CD4-positive, alpha-beta memory T cell (primary cell): ENCODE measurements at regions not wholly inside any gene's neighbourhood (a gene's known extent, or its start where the extent isn't known, plus 50 kb on each side); places are given as distances from the start of the nearest gene placed in this dataset.
"Not testable (repeated sequence)": the region's sequence is repeated elsewhere in the genome, so short reads cannot be mapped to it uniquely, and the experiment has no call there.

Experiments used
- CTCF ChIA-PET: fragments of 350-600 bp; sonication (Branson Sonifier 250); formaldehyde crosslinking; loops from one replicate; lab custom pipeline; 2021; ENCODE audit warnings: inconsistent platforms; ENCODE audit not compliant: partially characterized antibody; lab: Charles Lee
- POLR2A ChIA-PET: fragments of 350-600 bp; sonication (Branson Sonifier 250); formaldehyde crosslinking; loops from one replicate; lab custom pipeline; 2021; ENCODE audit not compliant: partially characterized antibody; lab: Charles Lee
- DNase-seq, 5 donors: peaks; one replicate each; pipeline versions ENCODE4 v3.0.0 to v3.0.0-alpha.2; 2020 to 2022; ENCODE audit warnings: mixed read lengths in 1 of 5
- H3K27ac ChIP-seq: one replicate; pipeline ENCODE4 v1.7.0; 2013; ENCODE audit warnings: low read depth, low read length
- H3K27me3 ChIP-seq: 2 replicates; pipeline ENCODE4 v1.7.0; 2013; ENCODE audit warnings: mild to moderate bottlenecking, low read length, moderate library complexity; ENCODE audit not compliant: insufficient read depth
- H3K36me3 ChIP-seq: 2 replicates; pipeline ENCODE4 v1.7.0; 2013; ENCODE audit warnings: mild to moderate bottlenecking, low read length, moderate library complexity; ENCODE audit not compliant: insufficient read depth
- H3K4me1 ChIP-seq: 2 replicates; pipeline ENCODE4 v1.7.0; 2013; ENCODE audit warnings: mild to moderate bottlenecking, low read length, moderate library complexity; ENCODE audit not compliant: insufficient read depth
- H3K4me3 ChIP-seq, 2 donors: one replicate each; pipeline ENCODE4 v1.7.0; 2013; ENCODE audit warnings: low read length in 2 of 2, mild to moderate bottlenecking in 1 of 2
- H3K9me3 ChIP-seq, 2 donors: one replicate each; pipeline ENCODE4 v1.7.0; 2013; ENCODE audit warnings: low read length in 2 of 2, control low read depth in 1 of 2; ENCODE audit not compliant: control insufficient read depth in 1 of 2
- H3K27ac Mint-ChIP-seq, 7 donors: one replicate each; pipeline ENCODE4 v1.8.0; 2020 to 2021; ENCODE audit warnings: mixed read lengths in 7 of 7, mild to moderate bottlenecking in 6 of 7, inconsistent platforms in 3 of 7, moderate library complexity in 3 of 7
- H3K27me3 Mint-ChIP-seq, 2 donors: one replicate each; pipeline ENCODE4 v1.8.0; 2020 to 2021; ENCODE audit warnings: mixed read lengths in 2 of 2
- H3K36me3 Mint-ChIP-seq, 2 donors: one replicate each; pipeline ENCODE4 v1.8.0; 2020 to 2021; ENCODE audit warnings: mixed read lengths in 2 of 2, inconsistent platforms in 1 of 2, mild to moderate bottlenecking in 1 of 2
- H3K4me1 Mint-ChIP-seq, 4 donors: one replicate each; pipeline ENCODE4 v1.8.0; 2020 to 2021; ENCODE audit warnings: mixed read lengths in 4 of 4, mild to moderate bottlenecking in 1 of 4
- H3K4me3 Mint-ChIP-seq, 8 donors: one replicate each; pipeline ENCODE4 v1.8.0; 2020 to 2021; ENCODE audit warnings: mixed read lengths in 8 of 8, mild to moderate bottlenecking in 7 of 8, moderate library complexity in 6 of 8, inconsistent platforms in 3 of 8
- H3K9me3 Mint-ChIP-seq, 8 donors: one replicate each; pipeline ENCODE4 v1.8.0; 2020 to 2021; ENCODE audit warnings: mixed read lengths in 8 of 8, mild to moderate bottlenecking in 5 of 8, inconsistent platforms in 3 of 8, moderate library complexity in 1 of 8
- intact Hi-C: fragments of 100-400 bp; cut with micrococcal nuclease; formaldehyde crosslinking; loops from one replicate; pipeline ENCODE4 v1.15.1; 2023

GRCh38 chr3:177711637-177712036 is 514.4 kb upstream of the TBL1XR1 start:
- H3K27me3 Mint-ChIP-seq = no peaks in the 10 kb centered on the region
- intact Hi-C loops = no loop called here

DNA sequence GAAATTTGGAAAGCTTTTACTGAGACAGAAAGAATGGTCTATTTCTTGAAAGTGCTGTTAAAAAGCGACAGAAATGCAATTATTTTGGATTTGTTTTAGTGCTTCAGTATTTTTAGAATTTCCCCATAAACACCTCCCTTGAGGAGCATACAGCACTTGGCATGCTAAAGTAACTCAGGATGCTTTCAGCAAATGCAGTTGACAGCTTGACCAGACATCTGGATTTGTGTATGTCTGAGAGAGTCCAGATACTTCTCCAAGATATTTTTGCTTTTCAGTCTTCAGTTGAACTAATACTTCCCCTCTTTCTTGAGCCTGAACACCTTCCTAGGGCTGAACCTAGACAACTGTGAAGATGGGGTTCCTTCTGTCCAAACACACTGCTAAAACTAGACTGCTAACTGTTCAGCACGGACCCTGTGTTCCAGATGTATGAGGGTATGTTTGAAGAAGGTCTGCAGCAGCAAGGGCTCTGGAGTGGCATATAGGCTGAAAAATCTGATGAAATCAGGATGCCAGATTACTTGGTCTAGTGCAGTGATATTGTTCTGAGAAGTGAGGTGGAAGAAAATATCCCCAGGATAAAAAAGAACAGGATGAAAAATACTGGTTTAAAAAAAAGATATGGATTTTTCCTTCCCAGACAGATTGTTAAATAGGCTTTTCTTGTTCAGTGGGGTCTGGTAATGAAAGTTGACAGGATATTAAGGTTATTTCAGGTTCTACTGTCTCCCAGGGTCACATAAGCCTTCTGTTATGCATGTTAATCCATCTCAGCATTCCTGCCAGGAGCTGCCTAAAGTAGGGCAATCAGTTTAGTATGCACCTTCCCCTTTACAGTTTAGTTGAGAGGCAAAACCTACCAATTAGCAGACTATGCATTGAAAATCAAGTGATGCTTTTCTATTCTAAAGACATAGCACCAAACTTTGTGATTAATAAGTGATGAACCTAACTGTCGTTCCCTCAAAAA is 516.9 kb upstream of the TBL1XR1 start:
- POLR2A ChIA-PET = no interaction called here
- CTCF ChIA-PET = no interaction called here
- no peaks in the 10 kb centered on the region for H3K4me1 ChIP-seq
- no peak overlapping the region for H3K27ac ChIP-seq
- H3K9me3 ChIP-seq = no peaks in the 10 kb centered on the region
- peaks cover 0 to 2% (median 0%) of the 10 kb centered on the region in 8 donors for H3K9me3 Mint-ChIP-seq
- no peak for DNase-seq
- H3K36me3 Mint-ChIP-seq = no peaks in the 10 kb centered on the region
- intact Hi-C loops = no loop called here
- H3K4me3 ChIP-seq = no peak overlapping the region
- no peak overlapping the region for H3K4me3 Mint-ChIP-seq
- H3K36me3 ChIP-seq = no peaks in the 10 kb centered on the region
- H3K27me3 Mint-ChIP-seq = no peaks in the 10 kb centered on the region
- H3K4me1 Mint-ChIP-seq = no peaks in the 10 kb centered on the region
- no peak overlapping the region for H3K27ac Mint-ChIP-seq
- H3K27me3 ChIP-seq = no peaks in the 10 kb centered on the region

More at GRCh38 chr3:177711637-177712036, 514.4 kb upstream of the TBL1XR1 start:
- no peaks in the 10 kb centered on the region for H3K9me3 Mint-ChIP-seq
- Histone ChIP-seq H3K27me3 (no peaks in the 10 kb centered on the region), H3K36me3 (no peaks in the 10 kb centered on the region), H3K4me3 (no peak overlapping the region), H3K4me1 (no peaks in the 10 kb centered on the region), H3K27ac (no peak overlapping the region), H3K9me3 (no peaks in the 10 kb centered on the region)
- POLR2A ChIA-PET = interaction anchor here (1.3 kb wide), 1 partner anchor 9 kb away, joined by 4 read pairs; no protein-coding TSS in a partner anchor
- no peaks in the 10 kb centered on the region for H3K36me3 Mint-ChIP-seq
- H3K4me1 Mint-ChIP-seq = no peaks in the 10 kb centered on the region
- H3K4me3 Mint-ChIP-seq = no peak overlapping the region
- no peak for DNase-seq
- CTCF ChIA-PET = interaction anchor here (1.1 kb wide), 1 partner anchor 20 kb away, joined by 3 read pairs; no protein-coding TSS in a partner anchor
- H3K27ac Mint-ChIP-seq = no peak overlapping the region

DNA sequence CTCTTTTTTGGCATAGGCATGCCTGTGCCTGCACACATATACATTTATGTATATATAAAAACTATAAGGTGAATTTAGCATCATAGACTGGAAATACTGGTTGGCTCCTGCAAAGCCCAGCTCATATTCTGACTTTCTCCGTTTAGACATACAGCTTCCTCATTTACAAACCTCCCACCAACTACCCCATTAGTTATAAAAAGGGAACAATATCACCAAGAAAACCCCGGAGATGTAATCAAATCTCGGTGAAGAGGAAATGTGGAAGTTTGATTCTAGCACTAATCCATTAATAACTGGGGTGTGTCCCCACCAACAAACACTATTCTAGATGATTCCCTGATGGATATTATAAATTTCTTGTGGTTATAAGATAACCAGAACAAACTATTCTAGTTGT is 517.7 kb upstream of the TBL1XR1 start:
- Mint-ChIP-seq H3K27ac (no peak overlapping the region), H3K4me3 (no peak overlapping the region), H3K27me3 (no peaks in the 10 kb centered on the region), H3K4me1 (no peaks in the 10 kb centered on the region), H3K36me3 (no peaks in the 10 kb centered on the region), H3K9me3 (peaks cover 0 to 2% (median 0%) of the 10 kb centered on the region in 8 donors)
- no peaks in the 10 kb centered on the region for H3K27me3 ChIP-seq
- DNase-seq = no peak
- H3K36me3 ChIP-seq = no peaks in the 10 kb centered on the region
- H3K4me3 ChIP-seq = no peak overlapping the region
- CTCF ChIA-PET = no interaction called here
- no peak overlapping the region for H3K27ac ChIP-seq
- H3K9me3 ChIP-seq = no peaks in the 10 kb centered on the region
- POLR2A ChIA-PET = no interaction called here
- H3K4me1 ChIP-seq = no peaks in the 10 kb centered on the region
- intact Hi-C loops = no loop called here

- H3K27ac ChIP-seq = no peak overlapping the region
- ChIA-PET CTCF (no interaction called here), POLR2A (no interaction called here)
- H3K36me3 ChIP-seq = no peaks in the 10 kb centered on the region
- no peak for DNase-seq
- Mint-ChIP-seq H3K27ac (no peak overlapping the region), H3K4me1 (peaks cover 0 to 1% (median 0%) of the 10 kb centered on the region in 4 donors), H3K9me3 (peaks cover 0 to 2% (median 0%) of the 10 kb centered on the region in 8 donors), H3K27me3 (no peaks in the 10 kb centered on the region), H3K36me3 (no peaks in the 10 kb centered on the region), H3K4me3 (no peak overlapping the region)
- no peaks in the 10 kb centered on the region for H3K9me3 ChIP-seq
- no peaks in the 10 kb centered on the region for H3K27me3 ChIP-seq
- intact Hi-C loops = no loop called here
- H3K4me1 ChIP-seq = no peaks in the 10 kb centered on the region
- H3K4me3 ChIP-seq = no peak overlapping the region
Measured at GRCh38 chr3:177715980-177716379, 518.7 kb upstream of the TBL1XR1 start.

- H3K36me3 ChIP-seq, H3K4me3 Mint-ChIP-seq, H3K4me3 ChIP-seq, H3K9me3 Mint-ChIP-seq, H3K9me3 ChIP-seq, POLR2A ChIA-PET, H3K27me3 Mint-ChIP-seq, H3K27me3 ChIP-seq, intact Hi-C loops, DNase-seq, H3K36me3 Mint-ChIP-seq, H3K27ac Mint-ChIP-seq, H3K27ac ChIP-seq, CTCF ChIA-PET: not testable (repeated sequence)
- peaks cover 8 to 17% (median 13%) of the 10 kb centered on the region in 4 donors for H3K4me1 Mint-ChIP-seq
- peaks cover 11% of the 10 kb centered on the region for H3K4me1 ChIP-seq
Measured at GRCh38 chr3:177720927-177721326, 523.6 kb upstream of the TBL1XR1 start.

DNA sequence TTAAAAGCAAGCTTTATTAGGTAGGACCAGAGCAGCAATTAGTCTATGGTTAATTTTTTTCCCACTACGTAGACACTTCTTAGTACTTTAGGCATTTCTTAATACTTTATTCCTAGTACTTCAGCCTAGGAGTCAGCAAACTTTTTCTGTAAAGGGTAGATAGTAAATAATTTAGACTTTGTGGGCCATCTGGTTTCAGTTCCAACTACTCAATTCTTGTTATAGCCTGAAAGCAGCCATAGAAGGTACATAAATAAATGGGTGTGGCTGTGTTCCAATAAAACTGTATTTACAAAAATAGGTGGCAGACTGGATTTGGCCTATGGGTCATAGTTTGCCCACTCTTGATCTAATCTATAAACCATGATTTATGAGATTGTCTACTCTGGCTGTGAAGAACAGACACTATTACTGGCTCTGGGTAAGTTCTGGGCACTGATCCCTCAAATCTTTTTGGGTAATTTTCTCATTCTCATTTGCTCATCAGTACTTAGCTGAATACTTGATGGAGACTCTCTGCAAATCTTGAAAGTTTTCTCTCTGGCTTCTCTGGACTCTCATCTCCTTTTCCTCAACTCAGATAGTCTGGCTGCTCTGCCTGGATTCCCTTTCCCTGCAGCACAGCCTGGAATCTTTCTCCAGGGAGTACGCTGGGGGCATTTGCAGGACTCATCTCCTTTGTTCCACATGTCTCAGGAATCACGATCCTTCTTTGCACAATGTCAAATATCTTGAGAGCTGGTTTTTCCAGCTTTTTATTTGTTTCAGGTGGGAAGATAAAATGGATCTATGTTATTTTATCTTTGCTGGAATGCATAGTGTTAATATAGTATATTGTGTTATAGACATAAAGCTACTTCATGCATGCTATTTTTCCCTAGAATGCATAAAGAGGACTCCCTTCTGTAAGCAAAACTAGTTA is 524.8 kb upstream of the TBL1XR1 start:
- intact Hi-C loops = no loop called here
- peaks cover 11% of the 10 kb centered on the region for H3K4me1 ChIP-seq
- Mint-ChIP-seq H3K36me3 (no peaks in the 10 kb centered on the region), H3K27me3 (peaks cover 0 to 4% of the 10 kb centered on the region in 2 donors), H3K9me3 (peaks cover 0 to 7% (median 0%) of the 10 kb centered on the region in 8 donors), H3K4me1 (peaks cover 8 to 17% (median 13%) of the 10 kb centered on the region in 4 donors), H3K4me3 (no peak overlapping the region), H3K27ac (peak overlapping the region in 1 of 7 donors; percentile 18)
- H3K27me3 ChIP-seq = no peaks in the 10 kb centered on the region
- H3K27ac ChIP-seq = no peak overlapping the region
- ChIA-PET CTCF (no interaction called here), POLR2A (no interaction called here)
- no peaks in the 10 kb centered on the region for H3K9me3 ChIP-seq
- DNase-seq = no peak
- no peaks in the 10 kb centered on the region for H3K36me3 ChIP-seq
- H3K4me3 ChIP-seq = no peak overlapping the region
